H1 (cell line): ENCODE measurements at regions not wholly inside any gene's neighbourhood (a gene's known extent, or its start where the extent isn't known, plus 50 kb on each side); places are given as distances from the start of the nearest gene placed in this dataset.

Experiments
- CTCF ChIA-PET: fragments of 300-600 bp; sonication (Branson Sonifier 250); formaldehyde crosslinking; loops from one replicate; lab custom pipeline; 2021; ENCODE audit not compliant: partially characterized antibody; lab: Charles Lee
- POLR2A ChIA-PET: fragments of 300-600 bp; sonication (Branson Sonifier 250); formaldehyde crosslinking; loops from one replicate; lab custom pipeline; 2021; ENCODE audit warnings: inconsistent platforms; ENCODE audit not compliant: partially characterized antibody; lab: Charles Lee
- DNase-seq, 2 experiments: peaks; one replicate each; pipeline versions ENCODE4 v3.0.0 to v3.0.0-alpha.2; 2010 to 2022; ENCODE audit warnings: low spot score in 2 of 2, low read depth in 1 of 2, mixed read lengths in 1 of 2
- FAIRE-seq: peaks from 2 replicates; lab custom pipeline; 2011; peaks lifted over from hg19 to GRCh38; lab: Jason Lieb, UNC
- H2AFZ ChIP-seq: 2 replicates; pipeline ENCODE4 v1.8.1; 2012; ENCODE audit warnings: low read length, inconsistent platforms
- H2AK5ac ChIP-seq: 2 replicates; pipeline ENCODE4 v1.6.1; 2013; ENCODE audit warnings: low read depth, low read length
- H2BK120ac ChIP-seq: replicated peaks from 2 replicates; pipeline ENCODE3; 2013; ENCODE audit warnings: low read depth, low read length, inconsistent platforms
- H2BK12ac ChIP-seq: 2 replicates; pipeline ENCODE4 v1.6.1; 2013; ENCODE audit warnings: low read depth, low read length
- H2BK15ac ChIP-seq: 2 replicates; pipeline ENCODE4 v1.6.1; 2013; ENCODE audit warnings: low read length
- H2BK20ac ChIP-seq: 2 replicates; pipeline ENCODE4 v1.6.1; 2013; ENCODE audit warnings: low read length
- H2BK5ac ChIP-seq: 2 replicates; pipeline ENCODE4 v1.6.1; 2013; ENCODE audit warnings: low read depth, low read length
- H3K14ac ChIP-seq: 2 replicates; pipeline ENCODE4 v1.6.1; 2013; ENCODE audit warnings: inconsistent platforms; ENCODE audit not compliant: insufficient read length
- H3K18ac ChIP-seq: 2 replicates; pipeline ENCODE4 v1.6.1; 2013; ENCODE audit warnings: low read length; ENCODE audit errors: extremely low read depth
- H3K23ac ChIP-seq: 2 replicates; pipeline ENCODE4 v1.6.1; 2013; ENCODE audit warnings: inconsistent platforms; ENCODE audit not compliant: insufficient read length
- H3K23me2 ChIP-seq: 2 replicates; pipeline ENCODE4 v1.6.1; 2013; ENCODE audit warnings: low read depth, low read length
- H3K27ac ChIP-seq: 2 replicates; pipeline ENCODE4 v1.6.1; 2011; ENCODE audit warnings: low read depth, low read length, inconsistent platforms
- H3K27me3 ChIP-seq, 4 experiments: replicated peaks in 1 of 4; 1 replicate in 1 of 4; 2 replicates in 3 of 4; pipeline versions ENCODE4 v1.6.1 to v1.8.1; 2011 to 2013; ENCODE audit warnings: low read length in 3 of 4, mild to moderate bottlenecking in 3 of 4, inconsistent platforms in 2 of 4, mixed read lengths in 2 of 4, moderate library complexity in 1 of 4; ENCODE audit not compliant: control insufficient read depth in 3 of 4, insufficient read depth in 3 of 4; ENCODE audit errors: extremely low read depth in 1 of 4
- H3K36me3 ChIP-seq, 4 experiments: 2 replicates each; pipeline versions ENCODE4 v1.6.1 to v1.8.1; 2011 to 2013; ENCODE audit warnings: mild to moderate bottlenecking in 4 of 4, low read length in 3 of 4, moderate library complexity in 2 of 4, control low read depth in 1 of 4, inconsistent platforms in 1 of 4; ENCODE audit not compliant: insufficient read depth in 4 of 4, control insufficient read depth in 2 of 4
- H3K4ac ChIP-seq: replicated peaks from 2 replicates; pipeline ENCODE3; 2013; ENCODE audit warnings: low read length, low read depth, mixed read lengths, inconsistent platforms; ENCODE audit not compliant: insufficient read length
- H3K4me1 ChIP-seq, 4 experiments: replicated peaks in 1 of 4; 1 replicate in 1 of 4; 2 replicates in 3 of 4; pipeline versions ENCODE4 v1.6.1 to v1.8.1; 2011 to 2013; ENCODE audit warnings: low read length in 3 of 4, inconsistent platforms in 2 of 4, mixed read lengths in 1 of 4; ENCODE audit not compliant: insufficient read depth in 4 of 4, control insufficient read depth in 3 of 4
- H3K4me2 ChIP-seq, 2 experiments: 2 replicates each; pipeline versions ENCODE4 v1.6.1 to v1.8.1; 2011 to 2013; ENCODE audit warnings: low read depth in 2 of 2, low read length in 2 of 2, control low read depth in 1 of 2, inconsistent platforms in 1 of 2, mild to moderate bottlenecking in 1 of 2; ENCODE audit not compliant: insufficient read depth in 1 of 2
- H3K4me3 ChIP-seq, 4 experiments: fragments of 200-600, 300-600 bp in 1 of 4; sonication (generic), shearing (Covaris generic), sonication (Bioruptor Twin) in 1 of 4; 2 replicates each; pipeline versions ENCODE4 v1.5.1 to v1.8.1; 2011 to 2016; ENCODE audit warnings: low read length in 4 of 4, low read depth in 3 of 4, control low read depth in 2 of 4, inconsistent platforms in 2 of 4, mild to moderate bottlenecking in 2 of 4, mixed read lengths in 1 of 4, moderate library complexity in 1 of 4; ENCODE audit not compliant: insufficient read depth in 2 of 4; ENCODE audit errors: extremely low read depth in 1 of 4
- H3K56ac ChIP-seq: replicated peaks from 2 replicates; pipeline ENCODE3; 2013; ENCODE audit warnings: low read depth, mild to moderate bottlenecking, mixed read lengths, low read length, inconsistent platforms; ENCODE audit not compliant: insufficient read length
- H3K79me1 ChIP-seq: 2 replicates; pipeline ENCODE4 v1.6.1; 2013; ENCODE audit warnings: low read depth, low read length, control low read depth
- H3K79me2 ChIP-seq, 2 experiments: 2 replicates each; pipeline versions ENCODE4 v1.6.1 to v1.8.1; 2012 to 2013; ENCODE audit warnings: low read length in 2 of 2, mild to moderate bottlenecking in 2 of 2, inconsistent platforms in 1 of 2; ENCODE audit not compliant: insufficient read depth in 2 of 2, control insufficient read depth in 1 of 2
- H3K9ac ChIP-seq, 4 experiments: replicated peaks in 1 of 4; 1 replicate in 1 of 4; 2 replicates in 3 of 4; pipeline versions ENCODE4 v1.6.1 to v1.8.1; 2011 to 2013; ENCODE audit warnings: low read depth in 3 of 4, low read length in 3 of 4, control low read depth in 2 of 4, mild to moderate bottlenecking in 2 of 4, moderate library complexity in 2 of 4, inconsistent platforms in 1 of 4; ENCODE audit errors: extremely low read depth in 1 of 4
- H3K9me3 ChIP-seq, 2 experiments: 2 replicates each; pipeline versions ENCODE4 v1.6.1 to v1.8.1; 2012 to 2013; ENCODE audit warnings: mild to moderate bottlenecking in 2 of 2, moderate library complexity in 2 of 2, control low read depth in 1 of 2, inconsistent platforms in 1 of 2, low read depth in 1 of 2, low read length in 1 of 2, mixed read lengths in 1 of 2; ENCODE audit not compliant: insufficient read depth in 2 of 2
- H4K20me1 ChIP-seq, 2 experiments: replicated peaks in 1 of 2; 2 replicates each; pipeline versions ENCODE3 to v1.8.1; 2011 to 2013; ENCODE audit warnings: inconsistent platforms in 2 of 2, low read length in 2 of 2, mild to moderate bottlenecking in 1 of 2; ENCODE audit not compliant: insufficient read depth in 2 of 2, control insufficient read depth in 1 of 2
- H4K5ac ChIP-seq: 2 replicates; pipeline ENCODE4 v1.6.1; 2013; ENCODE audit warnings: low read length, low read depth, mixed read lengths, inconsistent platforms; ENCODE audit not compliant: insufficient read length
- H4K8ac ChIP-seq: 2 replicates; pipeline ENCODE4 v1.8.0; 2013; ENCODE audit warnings: mild to moderate bottlenecking, moderate library complexity, low read length, inconsistent platforms; ENCODE audit not compliant: insufficient read depth; ENCODE audit errors: extremely low read depth
- H4K91ac ChIP-seq: replicated peaks from 2 replicates; pipeline ENCODE3; 2013; ENCODE audit warnings: low read length, mixed read lengths, inconsistent platforms; ENCODE audit not compliant: insufficient read length
- ATF2 ChIP-seq: IDR thresholded peaks from 2 replicates; pipeline ENCODE4 v1.6.1; 2012; ENCODE audit warnings: low read length, inconsistent platforms
- CBX8 ChIP-seq: fragments of 300-800, 300-1000 bp; sonication (generic); IDR thresholded peaks from 2 replicates; pipeline ENCODE4 v1.7.1; 2016; ENCODE audit warnings: low read depth, low read length, borderline replicate concordance
- CHD1 ChIP-seq: IDR thresholded peaks from 2 replicates; pipeline ENCODE4 v1.6.1; 2012; ENCODE audit warnings: low read depth, low read length, improper control_type of control experiment
- CTBP2 ChIP-seq: IDR thresholded peaks from 2 replicates; pipeline ENCODE4 v1.7.0; 2011; ENCODE audit warnings: borderline replicate concordance, mild to moderate bottlenecking, moderate library complexity, mixed read lengths, low read length; ENCODE audit not compliant: insufficient read depth, insufficient read length
- CTCF ChIP-seq, 3 experiments: IDR thresholded peaks; 1 replicate in 2 of 3; 2 replicates in 1 of 3; pipeline versions ENCODE4 v1.5.1 to v1.6.1; 2011; ENCODE audit warnings: low read length in 3 of 3, mild to moderate bottlenecking in 3 of 3, inconsistent platforms in 2 of 3, low read depth in 1 of 3, moderate library complexity in 1 of 3; ENCODE audit not compliant: insufficient read depth in 1 of 3; ENCODE audit errors: control extremely low read depth in 1 of 3
- KDM1A ChIP-seq: fragments of 200-600, 300-600 bp; sonication (generic); IDR thresholded peaks from 2 replicates; pipeline ENCODE4 v1.7.1; 2016; ENCODE audit warnings: mild to moderate bottlenecking, low read length, borderline replicate concordance
- KDM5A ChIP-seq: fragments of 200-600 bp; IDR thresholded peaks from 2 replicates; pipeline ENCODE4 v1.7.1; 2012; ENCODE audit warnings: mild to moderate bottlenecking, low read length, inconsistent platforms, mixed read lengths
- POLR2AphosphoS5 ChIP-seq: IDR thresholded peaks from 2 replicates; pipeline ENCODE4 v1.6.1; 2011; ENCODE audit warnings: low read depth, low read length
- SUZ12 ChIP-seq: fragments of 200-600 bp; sonication (generic); IDR thresholded peaks from 2 replicates; pipeline ENCODE4 v1.6.1; 2012; ENCODE audit warnings: mild to moderate bottlenecking, inconsistent platforms, low read length, moderate library complexity, mixed read lengths
- TAF7 ChIP-seq: optimal IDR thresholded peaks from 2 replicates; pipeline ENCODE3; 2011; ENCODE audit warnings: low read depth, mild to moderate bottlenecking, inconsistent platforms, low read length, moderate library complexity, borderline replicate concordance
- TEAD4 ChIP-seq: IDR thresholded peaks from 2 replicates; pipeline ENCODE4 v1.6.1; 2012; ENCODE audit warnings: low read depth, low read length, inconsistent platforms, mixed read lengths

- H2BK15ac ChIP-seq: no peak overlapping the region
- no peak overlapping the region for H3K27ac ChIP-seq
- no peak overlapping the region for H3K23ac ChIP-seq
- H2AFZ ChIP-seq: 0 out of 2 replicates have a peak overlapping the region, but pooled peaks have one; percentile 29
- no peak overlapping the region for H3K9ac ChIP-seq
- no peak overlapping the region for H3K14ac ChIP-seq
- no peaks in the 10 kb centered on the region for H3K9me3 ChIP-seq
- H2AK5ac ChIP-seq: no peak overlapping the region
- no peak for FAIRE-seq
- H4K20me1 ChIP-seq: no peaks in the 10 kb centered on the region
- H3K4me1 ChIP-seq: peaks cover 0 to 4% (median 3%) of the 10 kb centered on the region in 4 experiments; a peak in 4 of 7 replicates
- H3K56ac ChIP-seq: no peak overlapping the region
- ChIA-PET POLR2A (no interaction called here), CTCF (interaction anchor here (1.0 to 1.9 kb wide), 6 partner anchors 9 to 395 kb away, joined by 3 to 6 read pairs (median 5); no protein-coding TSS in a partner anchor)
- H2BK12ac ChIP-seq: no peak overlapping the region
- no peaks in the 10 kb centered on the region for H3K27me3 ChIP-seq
- no peak overlapping the region for H4K8ac ChIP-seq
- no peak overlapping the region for H2BK20ac ChIP-seq
- no peak for DNase-seq
- no peaks in the 10 kb centered on the region for H3K36me3 ChIP-seq
- no peak overlapping the region for H4K5ac ChIP-seq
- no peak overlapping the region for H4K91ac ChIP-seq
- H3K4me3 ChIP-seq: no peak overlapping the region
- H3K79me1 ChIP-seq: no peaks in the 10 kb centered on the region
- H3K79me2 ChIP-seq: no peaks in the 10 kb centered on the region
- H3K23me2 ChIP-seq: no peaks in the 10 kb centered on the region
- H3K4me2 ChIP-seq: no peak overlapping the region
- H2BK120ac ChIP-seq: no peak overlapping the region
- H3K18ac ChIP-seq: no peak overlapping the region
- no peak overlapping the region for H3K4ac ChIP-seq
- no peak overlapping the region for H2BK5ac ChIP-seq
- TF ChIP-seq TAF7: no peak
- TF ChIP-seq CHD1: no peak
- no peak for TF ChIP-seq CTBP2
- TF ChIP-seq TEAD4: no peak
- no peak for TF ChIP-seq CTCF (IDR thresholded peaks at IDR 0.05; ENCODE audit: control extremely low read depth in 1 of 3, insufficient read depth in 1 of 3, low read depth in 1 of 3, low read length in 3 of 3)
- TF ChIP-seq POLR2AphosphoS5: no peak
- TF ChIP-seq KDM5A: no peak
- TF ChIP-seq ATF2: no peak
- no peak for TF ChIP-seq KDM1A
- TF ChIP-seq SUZ12: no peak
- TF ChIP-seq CBX8: no peak
These were observed 101.8 kb upstream of the SEC61G start for GRCh38 chr7:54860843-54861242.
